ENCODE measurements at regions not wholly inside any gene's neighbourhood (a gene's known extent, or its start where the extent isn't known, plus 50 kb on each side); places are given as distances from the start of the nearest gene placed in this dataset.

GRCh38 chr16:73794994-73795393, 501.6 kb upstream of the PSMD7 start:
- H3K79me2 ChIP-seq (ENCODE audit: control insufficient read depth, insufficient read depth, low read length) = no peaks in the 10 kb centered on the region
- H3K4me1 ChIP-seq (ENCODE audit: control insufficient read depth, extremely low read depth, insufficient read depth, low read length) = no peaks in the 10 kb centered on the region
- dilution Hi-C loops (cut with MboI; ENCODE audit: extremely low pct_ligation_motif_present, low sequenced_read_pairs) = no loop called here
- no peaks in the 10 kb centered on the region for H3K27me3 ChIP-seq (ENCODE audit: control insufficient read depth, extremely low read depth, insufficient read depth, low read length)
- no peaks in the 10 kb centered on the region for H3K36me3 ChIP-seq (ENCODE audit: control insufficient read depth in 2 of 2, extremely low read depth in 1 of 2, insufficient read depth in 2 of 2, low read length in 2 of 2)
- no peak overlapping the region for H3K4me3 ChIP-seq (ENCODE audit: control insufficient read depth in 2 of 3, extremely low read depth in 1 of 3, insufficient read depth in 2 of 3, low read depth in 1 of 3, low read length in 3 of 3)
- DNase-seq (ENCODE audit: low read depth, low spot score) = no peak
- no peak overlapping the region for H2AFZ ChIP-seq (ENCODE audit: control insufficient read depth, low read length)
- no peak overlapping the region for H3K27ac ChIP-seq (ENCODE audit: control insufficient read depth, insufficient read depth, low read length)
- no peak overlapping the region for H3K4me2 ChIP-seq (ENCODE audit: control insufficient read depth, extremely low read depth, insufficient read depth, low read depth, low read length)
- no peaks in the 10 kb centered on the region for H4K20me1 ChIP-seq (ENCODE audit: control insufficient read depth, extremely low read depth, insufficient read depth, low read length)
- H3K9ac ChIP-seq (ENCODE audit: control insufficient read depth, extremely low read depth, insufficient read depth, low read length) = no peak overlapping the region
- no peaks in the 10 kb centered on the region for H3K9me1 ChIP-seq (ENCODE audit: control insufficient read depth, extremely low read depth, insufficient read depth, low read length)
- TF ChIP-seq CTCF (optimal IDR thresholded peaks at IDR 0.05 in 1 of 3, IDR thresholded peaks at IDR 0.05 in 1 of 3, conservative IDR thresholded peaks at IDR 0.05 in 1 of 3; ENCODE audit: extremely low read depth in 1 of 3, insufficient read depth in 2 of 3, low read length in 3 of 3) = no peak
- no peak for TF ChIP-seq EZH2 (IDR thresholded peaks at IDR 0.05; ENCODE audit: low read length)
- H3K9me3 ChIP-seq (ENCODE audit: control insufficient read depth, low read depth, low read length) = no peaks in the 10 kb centered on the region
- no peak for FAIRE-seq

GRCh38 chr16:73793871-73794437, 502.7 kb upstream of the PSMD7 start:
- no peak overlapping the region for H3K4me2 ChIP-seq (ENCODE audit: control insufficient read depth, extremely low read depth, insufficient read depth, low read depth, low read length)
- H3K9me1 ChIP-seq (ENCODE audit: control insufficient read depth, extremely low read depth, insufficient read depth, low read length) = no peaks in the 10 kb centered on the region
- no peaks in the 10 kb centered on the region for H3K79me2 ChIP-seq (ENCODE audit: control insufficient read depth, insufficient read depth, low read length)
- TF ChIP-seq EZH2 (IDR thresholded peaks at IDR 0.05; ENCODE audit: low read length) = no peak
- no peak for TF ChIP-seq CTCF (optimal IDR thresholded peaks at IDR 0.05 in 1 of 3, IDR thresholded peaks at IDR 0.05 in 1 of 3, conservative IDR thresholded peaks at IDR 0.05 in 1 of 3; ENCODE audit: extremely low read depth in 1 of 3, insufficient read depth in 2 of 3, low read length in 3 of 3)
- H3K9me3 ChIP-seq (ENCODE audit: control insufficient read depth, low read depth, low read length) = no peaks in the 10 kb centered on the region
- H2AFZ ChIP-seq (ENCODE audit: control insufficient read depth, low read length) = no peak overlapping the region
- no peaks in the 10 kb centered on the region for H3K4me1 ChIP-seq (ENCODE audit: control insufficient read depth, extremely low read depth, insufficient read depth, low read length)
- DNase-seq (ENCODE audit: low read depth, low spot score) (no peak), FAIRE-seq (no peak)
- no peak overlapping the region for H3K4me3 ChIP-seq (ENCODE audit: control insufficient read depth in 2 of 3, extremely low read depth in 1 of 3, insufficient read depth in 2 of 3, low read depth in 1 of 3, low read length in 3 of 3)
- dilution Hi-C loops (cut with MboI; ENCODE audit: extremely low pct_ligation_motif_present, low sequenced_read_pairs) = no loop called here
- H3K9ac ChIP-seq (ENCODE audit: control insufficient read depth, extremely low read depth, insufficient read depth, low read length) = no peak overlapping the region
- H3K36me3 ChIP-seq (ENCODE audit: control insufficient read depth in 2 of 2, extremely low read depth in 1 of 2, insufficient read depth in 2 of 2, low read length in 2 of 2) = no peaks in the 10 kb centered on the region
- no peak overlapping the region for H3K27ac ChIP-seq (ENCODE audit: control insufficient read depth, insufficient read depth, low read length)
- no peaks in the 10 kb centered on the region for H3K27me3 ChIP-seq (ENCODE audit: control insufficient read depth, extremely low read depth, insufficient read depth, low read length)
- no peaks in the 10 kb centered on the region for H4K20me1 ChIP-seq (ENCODE audit: control insufficient read depth, extremely low read depth, insufficient read depth, low read length)

Data from keratinocyte (primary cell).